ENCODE measurements at regions not wholly inside any gene's neighbourhood (a gene's known extent, or its start where the extent isn't known, plus 50 kb on each side); places are given as distances from the start of the nearest gene placed in this dataset.

- TF ChIP-seq CTCF (optimal IDR thresholded peaks at IDR 0.05 in 1 of 3, IDR thresholded peaks at IDR 0.05 in 1 of 3, conservative IDR thresholded peaks at IDR 0.05 in 1 of 3; ENCODE audit: extremely low read depth in 1 of 3, insufficient read depth in 2 of 3, low read length in 3 of 3) (no peak), EZH2 (IDR thresholded peaks at IDR 0.05; ENCODE audit: low read length) (no peak)
These were observed 500.4 kb upstream of the POT1 start for GRCh38 chr7:125430013-125430412.

Data from keratinocyte (primary cell).